ENCODE measurements at regions not wholly inside any gene's neighbourhood (a gene's known extent, or its start where the extent isn't known, plus 50 kb on each side); places are given as distances from the start of the nearest gene placed in this dataset.

- Histone ChIP-seq H3K27ac (ENCODE audit: low read length) (no peak overlapping the region), H3K4me1 (ENCODE audit: control insufficient read depth, insufficient read depth, low read length) (no peaks in the 10 kb centered on the region), H3K9ac (ENCODE audit: low read length in 2 of 2) (no peak overlapping the region), H3K4me3 (ENCODE audit: low read length in 2 of 2) (no peak overlapping the region), H3K27me3 (ENCODE audit: control insufficient read depth in 1 of 2, insufficient read depth in 2 of 2, low read length in 2 of 2) (peaks cover 2% of the 10 kb centered on the region in 2 donors), H3K9me3 (ENCODE audit: control insufficient read depth in 2 of 2, low read length in 2 of 2) (peaks cover 0 to 4% of the 10 kb centered on the region in 2 donors), H3K36me3 (ENCODE audit: control insufficient read depth in 2 of 2, insufficient read depth in 2 of 2, low read length in 2 of 2) (no peaks in the 10 kb centered on the region)
Measured at GRCh38 chr14:101222362-101223070, 319.0 kb upstream of the RTL1 start.

GRCh38 chr14:101223127-101223526 lies 319.6 kb upstream of the RTL1 start:
- Histone ChIP-seq H3K4me1 (ENCODE audit: control insufficient read depth, insufficient read depth, low read length) (no peaks in the 10 kb centered on the region), H3K36me3 (ENCODE audit: control insufficient read depth in 2 of 2, insufficient read depth in 2 of 2, low read length in 2 of 2) (no peaks in the 10 kb centered on the region), H3K4me3 (ENCODE audit: low read length in 2 of 2) (no peak overlapping the region), H3K27ac (ENCODE audit: low read length) (no peak overlapping the region), H3K9me3 (ENCODE audit: control insufficient read depth in 2 of 2, low read length in 2 of 2) (peaks cover 0 to 4% of the 10 kb centered on the region in 2 donors), H3K9ac (ENCODE audit: low read length in 2 of 2) (no peak overlapping the region), H3K27me3 (ENCODE audit: control insufficient read depth in 1 of 2, insufficient read depth in 2 of 2, low read length in 2 of 2) (peaks cover 2% of the 10 kb centered on the region in 2 donors)

- Histone ChIP-seq H3K27ac (ENCODE audit: low read length) (no peak overlapping the region), H3K4me1 (ENCODE audit: control insufficient read depth, insufficient read depth, low read length) (no peaks in the 10 kb centered on the region), H3K4me3 (ENCODE audit: low read length in 2 of 2) (no peak overlapping the region), H3K9me3 (ENCODE audit: control insufficient read depth in 2 of 2, low read length in 2 of 2) (peaks cover 0 to 4% of the 10 kb centered on the region in 2 donors), H3K27me3 (ENCODE audit: control insufficient read depth in 1 of 2, insufficient read depth in 2 of 2, low read length in 2 of 2) (peaks cover 2% of the 10 kb centered on the region in 2 donors), H3K36me3 (ENCODE audit: control insufficient read depth in 2 of 2, insufficient read depth in 2 of 2, low read length in 2 of 2) (no peaks in the 10 kb centered on the region), H3K9ac (ENCODE audit: low read length in 2 of 2) (no peak overlapping the region)
Measured at GRCh38 chr14:101223561-101224162, 320.1 kb upstream of the RTL1 start.

GRCh38 chr14:101224356-101225156 lies 321.0 kb upstream of the RTL1 start:
- H3K9ac ChIP-seq (ENCODE audit: low read length in 2 of 2): no peak overlapping the region
- no peak overlapping the region for H3K4me3 ChIP-seq (ENCODE audit: low read length in 2 of 2)
- peaks cover 0 to 4% of the 10 kb centered on the region in 2 donors for H3K9me3 ChIP-seq (ENCODE audit: control insufficient read depth in 2 of 2, low read length in 2 of 2)
- H3K27me3 ChIP-seq (ENCODE audit: control insufficient read depth in 1 of 2, insufficient read depth in 2 of 2, low read length in 2 of 2): peaks cover 2% of the 10 kb centered on the region in 2 donors
- no peaks in the 10 kb centered on the region for H3K4me1 ChIP-seq (ENCODE audit: control insufficient read depth, insufficient read depth, low read length)
- no peaks in the 10 kb centered on the region for H3K36me3 ChIP-seq (ENCODE audit: control insufficient read depth in 2 of 2, insufficient read depth in 2 of 2, low read length in 2 of 2)
- no peak overlapping the region for H3K27ac ChIP-seq (ENCODE audit: low read length)

GRCh38 chr14:101225157-101226152 lies 321.9 kb upstream of the RTL1 start:
- no peak overlapping the region for H3K4me3 ChIP-seq (ENCODE audit: low read length in 2 of 2)
- H3K9ac ChIP-seq (ENCODE audit: low read length in 2 of 2): no peak overlapping the region
- H3K36me3 ChIP-seq (ENCODE audit: control insufficient read depth in 2 of 2, insufficient read depth in 2 of 2, low read length in 2 of 2): no peaks in the 10 kb centered on the region
- H3K27me3 ChIP-seq (ENCODE audit: control insufficient read depth in 1 of 2, insufficient read depth in 2 of 2, low read length in 2 of 2): peaks cover 2% of the 10 kb centered on the region in 2 donors
- no peak overlapping the region for H3K27ac ChIP-seq (ENCODE audit: low read length)
- peaks cover 0 to 4% of the 10 kb centered on the region in 2 donors for H3K9me3 ChIP-seq (ENCODE audit: control insufficient read depth in 2 of 2, low read length in 2 of 2)
- no peaks in the 10 kb centered on the region for H3K4me1 ChIP-seq (ENCODE audit: control insufficient read depth, insufficient read depth, low read length)

GRCh38 chr14:101226265-101226602 lies 322.7 kb upstream of the RTL1 start:
- H3K27ac ChIP-seq (ENCODE audit: low read length): no peak overlapping the region

GRCh38 chr14:101226603-101227425 lies 323.3 kb upstream of the RTL1 start:
- Histone ChIP-seq H3K4me3 (ENCODE audit: low read length in 2 of 2) (no peak overlapping the region), H3K27me3 (ENCODE audit: control insufficient read depth in 1 of 2, insufficient read depth in 2 of 2, low read length in 2 of 2) (no peaks in the 10 kb centered on the region), H3K9ac (ENCODE audit: low read length in 2 of 2) (no peak overlapping the region), H3K9me3 (ENCODE audit: control insufficient read depth in 2 of 2, low read length in 2 of 2) (no peaks in the 10 kb centered on the region), H3K4me1 (ENCODE audit: control insufficient read depth, insufficient read depth, low read length) (no peaks in the 10 kb centered on the region), H3K27ac (ENCODE audit: low read length) (no peak overlapping the region), H3K36me3 (ENCODE audit: control insufficient read depth in 2 of 2, insufficient read depth in 2 of 2, low read length in 2 of 2) (no peaks in the 10 kb centered on the region)

More at GRCh38 chr14:101226265-101226602, 322.7 kb upstream of the RTL1 start:
- Histone ChIP-seq H3K4me3 (ENCODE audit: low read length in 2 of 2) (no peak overlapping the region), H3K4me1 (ENCODE audit: control insufficient read depth, insufficient read depth, low read length) (no peaks in the 10 kb centered on the region), H3K36me3 (ENCODE audit: control insufficient read depth in 2 of 2, insufficient read depth in 2 of 2, low read length in 2 of 2) (no peaks in the 10 kb centered on the region), H3K27me3 (ENCODE audit: control insufficient read depth in 1 of 2, insufficient read depth in 2 of 2, low read length in 2 of 2) (peaks cover under 1 to 2% of the 10 kb centered on the region in 2 donors), H3K9ac (ENCODE audit: low read length in 2 of 2) (no peak overlapping the region), H3K9me3 (ENCODE audit: control insufficient read depth in 2 of 2, low read length in 2 of 2) (peaks cover 0 to 2% of the 10 kb centered on the region in 2 donors)

GRCh38 chr14:101227611-101228594 lies 324.4 kb upstream of the RTL1 start:
- Histone ChIP-seq H3K9ac (ENCODE audit: low read length in 2 of 2) (no peak overlapping the region), H3K27ac (ENCODE audit: low read length) (no peak overlapping the region), H3K27me3 (ENCODE audit: control insufficient read depth in 1 of 2, insufficient read depth in 2 of 2, low read length in 2 of 2) (no peaks in the 10 kb centered on the region), H3K4me3 (ENCODE audit: low read length in 2 of 2) (no peak overlapping the region), H3K36me3 (ENCODE audit: control insufficient read depth in 2 of 2, insufficient read depth in 2 of 2, low read length in 2 of 2) (no peaks in the 10 kb centered on the region), H3K4me1 (ENCODE audit: control insufficient read depth, insufficient read depth, low read length) (peaks cover 5% of the 10 kb centered on the region), H3K9me3 (ENCODE audit: control insufficient read depth in 2 of 2, low read length in 2 of 2) (no peaks in the 10 kb centered on the region)

All from stomach smooth muscle (tissue), 2 donors.